Activated naive CD4-positive, alpha-beta T cell treated with anti-CD3 and anti-CD28 coated beads for 36 hours (primary cell): ENCODE measurements at regions not wholly inside any gene's neighbourhood (a gene's known extent, or its start where the extent isn't known, plus 50 kb on each side); places are given as distances from the start of the nearest gene placed in this dataset.

Source experiments
- CTCF ChIA-PET: fragments of 350-600 bp; sonication (Branson Sonifier 250); formaldehyde crosslinking; loops from one replicate; lab custom pipeline; 2021; ENCODE audit warnings: antibody characterized with exemption; lab: Charles Lee
- DNase-seq: peaks from one replicate; pipeline ENCODE4 v3.0.0-alpha.2; 2020
- H3K27ac Mint-ChIP-seq: one replicate; pipeline ENCODE4 v1.8.0; 2021; ENCODE audit warnings: mild to moderate bottlenecking, mixed read lengths
- H3K27me3 Mint-ChIP-seq: one replicate; pipeline ENCODE4 v1.8.0; 2021; ENCODE audit warnings: low read depth, mixed read lengths
- H3K36me3 Mint-ChIP-seq: one replicate; pipeline ENCODE4 v1.8.0; 2021; ENCODE audit warnings: low read depth, mixed read lengths
- H3K4me1 Mint-ChIP-seq: one replicate; pipeline ENCODE4 v1.8.0; 2021; ENCODE audit warnings: low read depth, mixed read lengths
- H3K4me3 Mint-ChIP-seq: one replicate; pipeline ENCODE4 v1.8.0; 2021; ENCODE audit warnings: mild to moderate bottlenecking, moderate library complexity, mixed read lengths
- H3K9me3 Mint-ChIP-seq: one replicate; pipeline ENCODE4 v1.8.0; 2021; ENCODE audit warnings: mixed read lengths
- intact Hi-C: fragments of 100-400 bp; cut with micrococcal nuclease; formaldehyde crosslinking; loops from one replicate; pipeline ENCODE4 v1.15.1; 2023

GRCh38 chr2:43034921-43035320, 191.5 kb downstream of the ZFP36L2 start:
- Mint-ChIP-seq H3K27ac (no peak overlapping the region), H3K9me3 (no peaks in the 10 kb centered on the region), H3K27me3 (no peaks in the 10 kb centered on the region), H3K4me3 (no peak overlapping the region), H3K4me1 (peaks cover 18% of the 10 kb centered on the region), H3K36me3 (no peaks in the 10 kb centered on the region)
- intact Hi-C loops = no loop called here
- no peak for DNase-seq
- CTCF ChIA-PET = interaction anchor here (0.6 to 1.5 kb wide), 2 partner anchors 11 to 90 kb away, joined by 3 to 5 read pairs; no protein-coding TSS in a partner anchor

- Mint-ChIP-seq H3K27me3 (no peaks in the 10 kb centered on the region), H3K9me3 (no peaks in the 10 kb centered on the region), H3K27ac (no peak overlapping the region), H3K4me3 (no peak overlapping the region), H3K36me3 (no peaks in the 10 kb centered on the region), H3K4me1 (peaks cover 18% of the 10 kb centered on the region)
- no peak for DNase-seq
- CTCF ChIA-PET = interaction anchor here (1.5 kb wide), 1 partner anchor 10 kb away, joined by 5 read pairs; no protein-coding TSS in a partner anchor
- intact Hi-C loops = no loop called here
Measured at GRCh38 chr2:43034242-43034619, 192.2 kb downstream of the ZFP36L2 start.

GRCh38 chr2:43033466-43034241, 192.8 kb downstream of the ZFP36L2 start:
- Mint-ChIP-seq H3K36me3 (no peaks in the 10 kb centered on the region), H3K4me1 (peaks cover 18% of the 10 kb centered on the region), H3K4me3 (no peak overlapping the region), H3K9me3 (no peaks in the 10 kb centered on the region), H3K27ac (no peak overlapping the region), H3K27me3 (no peaks in the 10 kb centered on the region)
- CTCF ChIA-PET = no interaction called here
- DNase-seq = no peak
- intact Hi-C loops = no loop called here

- CTCF ChIA-PET = interaction anchor here (0.6 to 1.2 kb wide), 2 partner anchors 16 to 299 kb away, joined by 3 to 4 read pairs; no protein-coding TSS in a partner anchor
- Mint-ChIP-seq H3K27me3 (no peaks in the 10 kb centered on the region), H3K4me1 (peaks cover 18% of the 10 kb centered on the region), H3K36me3 (no peaks in the 10 kb centered on the region), H3K27ac (no peak overlapping the region), H3K4me3 (no peak overlapping the region), H3K9me3 (no peaks in the 10 kb centered on the region)
- no peak for DNase-seq
- intact Hi-C loops = no loop called here
Measured at GRCh38 chr2:43033016-43033270, 193.5 kb downstream of the ZFP36L2 start.

- no peak overlapping the region for H3K27ac Mint-ChIP-seq
- intact Hi-C loops = no loop called here
- no peaks in the 10 kb centered on the region for H3K9me3 Mint-ChIP-seq
- H3K4me3 Mint-ChIP-seq = no peak overlapping the region
- H3K27me3 Mint-ChIP-seq = no peaks in the 10 kb centered on the region
- no peaks in the 10 kb centered on the region for H3K36me3 Mint-ChIP-seq
- H3K4me1 Mint-ChIP-seq = peaks cover 18% of the 10 kb centered on the region
- CTCF ChIA-PET = interaction anchor here (0.6 to 1.2 kb wide), 2 partner anchors 16 to 300 kb away, joined by 3 to 4 read pairs; no protein-coding TSS in a partner anchor
- no peak for DNase-seq
Measured at GRCh38 chr2:43032213-43033015, 194.0 kb downstream of the ZFP36L2 start.

GRCh38 chr2:43031471-43032212, 194.8 kb downstream of the ZFP36L2 start:
- Mint-ChIP-seq H3K4me1 (peaks cover 18% of the 10 kb centered on the region), H3K9me3 (no peaks in the 10 kb centered on the region), H3K27ac (no peak overlapping the region), H3K4me3 (no peak overlapping the region), H3K36me3 (no peaks in the 10 kb centered on the region), H3K27me3 (no peaks in the 10 kb centered on the region)
- DNase-seq = no peak
- intact Hi-C loops = no loop called here
- CTCF ChIA-PET = interaction anchor here (0.6 to 1.2 kb wide), 2 partner anchors 201 to 300 kb away, joined by 3 to 5 read pairs; no protein-coding TSS in a partner anchor

- Mint-ChIP-seq H3K4me3 (no peak overlapping the region), H3K36me3 (no peaks in the 10 kb centered on the region), H3K4me1 (peaks cover 18% of the 10 kb centered on the region), H3K27ac (no peak overlapping the region), H3K27me3 (no peaks in the 10 kb centered on the region), H3K9me3 (no peaks in the 10 kb centered on the region)
- intact Hi-C loops = no loop called here
- DNase-seq = no peak
- CTCF ChIA-PET = interaction anchor here (0.6 to 0.9 kb wide), 2 partner anchors 22 to 200 kb away, joined by 3 to 5 read pairs; no protein-coding TSS in a partner anchor
Measured at GRCh38 chr2:43030551-43031307, 195.7 kb downstream of the ZFP36L2 start.

GRCh38 chr2:43029186-43029585, 197.2 kb downstream of the ZFP36L2 start:
- Mint-ChIP-seq H3K27me3 (no peaks in the 10 kb centered on the region), H3K36me3 (no peaks in the 10 kb centered on the region), H3K27ac (no peak overlapping the region), H3K4me3 (no peak overlapping the region), H3K4me1 (peaks cover 27% of the 10 kb centered on the region), H3K9me3 (no peaks in the 10 kb centered on the region)
- intact Hi-C loops = no loop called here
- DNase-seq = no peak
- CTCF ChIA-PET = interaction anchor here (1.1 kb wide), 1 partner anchor 200 kb away, joined by 4 read pairs; no protein-coding TSS in a partner anchor

- Mint-ChIP-seq H3K4me3 (no peak overlapping the region), H3K27ac (no peak overlapping the region), H3K4me1 (peaks cover 20% of the 10 kb centered on the region), H3K9me3 (no peaks in the 10 kb centered on the region), H3K27me3 (no peaks in the 10 kb centered on the region), H3K36me3 (no peaks in the 10 kb centered on the region)
- intact Hi-C loops = no loop called here
- CTCF ChIA-PET = interaction anchor here (1.1 kb wide), 1 partner anchor 201 kb away, joined by 4 read pairs; no protein-coding TSS in a partner anchor
- DNase-seq = no peak
Measured at GRCh38 chr2:43028188-43028587, 198.2 kb downstream of the ZFP36L2 start.

GRCh38 chr2:43027097-43027873, 199.1 kb downstream of the ZFP36L2 start:
- H3K4me3 Mint-ChIP-seq = no peak overlapping the region
- intact Hi-C loops = no loop called here
- H3K36me3 Mint-ChIP-seq = no peaks in the 10 kb centered on the region
- H3K9me3 Mint-ChIP-seq = peaks cover 3% of the 10 kb centered on the region
- H3K4me1 Mint-ChIP-seq = peaks cover 11% of the 10 kb centered on the region
- no peaks in the 10 kb centered on the region for H3K27me3 Mint-ChIP-seq
- no peak overlapping the region for H3K27ac Mint-ChIP-seq
- DNase-seq = no peak
- CTCF ChIA-PET = no interaction called here
